ENCODE measurements at regions not wholly inside any gene's neighbourhood (a gene's known extent, or its start where the extent isn't known, plus 50 kb on each side); places are given as distances from the start of the nearest gene placed in this dataset.
A peak's percentile ranks its signal among the peaks of the same experiment; 100 is the strongest.

GRCh38 chr6:157763129-157763903 lies 59.7 kb upstream of the SNX9 start:
- H3K4me1 ChIP-seq (ENCODE audit: control insufficient read depth, insufficient read depth, low read length, poor library complexity, severe bottlenecking): peaks cover 42% of the 10 kb centered on the region
- WGBS, 2 experiments (ENCODE audit: insufficient coverage in 2 of 2): 53 to 70% methylated on average over 5 to 11 of the region's 13 CpGs
- H3K27ac ChIP-seq (ENCODE audit: low read depth, low read length, severe bottlenecking): peak overlapping the region; percentile 82
- H3K36me3 ChIP-seq (ENCODE audit: control insufficient read depth, insufficient read depth, low read length): no peaks in the 10 kb centered on the region
- no peaks in the 10 kb centered on the region for H3K9me3 ChIP-seq (ENCODE audit: control insufficient read depth, low read length)
- H3K4me3 ChIP-seq (ENCODE audit: extremely low read depth, insufficient read depth, low read length, poor library complexity, severe bottlenecking): no peak overlapping the region

- Histone ChIP-seq H3K4me3 (ENCODE audit: extremely low read depth, insufficient read depth, low read length, poor library complexity, severe bottlenecking) (no peak overlapping the region), H3K4me1 (ENCODE audit: control insufficient read depth, insufficient read depth, low read length, poor library complexity, severe bottlenecking) (peaks cover 42% of the 10 kb centered on the region), H3K9me3 (ENCODE audit: control insufficient read depth, low read length) (no peaks in the 10 kb centered on the region), H3K27ac (ENCODE audit: low read depth, low read length, severe bottlenecking) (peak overlapping the region; percentile 82), H3K36me3 (ENCODE audit: control insufficient read depth, insufficient read depth, low read length) (no peaks in the 10 kb centered on the region)
- 83 to 91% methylated on average over 2 to 3 of the region's 3 CpGs for WGBS, 2 experiments (ENCODE audit: insufficient coverage in 2 of 2)
These were observed 59.2 kb upstream of the SNX9 start for GRCh38 chr6:157763904-157764177.

- Histone ChIP-seq H3K4me1 (ENCODE audit: control insufficient read depth, insufficient read depth, low read length, poor library complexity, severe bottlenecking) (peaks cover 42% of the 10 kb centered on the region), H3K4me3 (ENCODE audit: extremely low read depth, insufficient read depth, low read length, poor library complexity, severe bottlenecking) (no peak overlapping the region), H3K36me3 (ENCODE audit: control insufficient read depth, insufficient read depth, low read length) (no peaks in the 10 kb centered on the region), H3K9me3 (ENCODE audit: control insufficient read depth, low read length) (no peaks in the 10 kb centered on the region), H3K27ac (ENCODE audit: low read depth, low read length, severe bottlenecking) (peak overlapping the region; percentile 82)
- WGBS, 2 experiments (ENCODE audit: insufficient coverage in 2 of 2): 46 to 56% methylated on average over 7 to 8 of the region's 14 CpGs
These were observed 58.6 kb upstream of the SNX9 start for GRCh38 chr6:157764178-157765068.

GRCh38 chr6:157766901-157767774 lies 55.9 kb upstream of the SNX9 start:
- Histone ChIP-seq H3K9me3 (ENCODE audit: control insufficient read depth, low read length) (no peaks in the 10 kb centered on the region), H3K4me3 (ENCODE audit: extremely low read depth, insufficient read depth, low read length, poor library complexity, severe bottlenecking) (no peak overlapping the region), H3K4me1 (ENCODE audit: control insufficient read depth, insufficient read depth, low read length, poor library complexity, severe bottlenecking) (peaks cover 28% of the 10 kb centered on the region), H3K36me3 (ENCODE audit: control insufficient read depth, insufficient read depth, low read length) (no peaks in the 10 kb centered on the region), H3K27ac (ENCODE audit: low read depth, low read length, severe bottlenecking) (no peak overlapping the region)
- 89 to 98% methylated on average over 7 of the region's 11 CpGs for WGBS, 2 experiments (ENCODE audit: insufficient coverage in 2 of 2)

- Histone ChIP-seq H3K4me1 (ENCODE audit: control insufficient read depth, insufficient read depth, low read length, poor library complexity, severe bottlenecking) (peaks cover 22% of the 10 kb centered on the region), H3K27ac (ENCODE audit: low read depth, low read length, severe bottlenecking) (no peak overlapping the region), H3K36me3 (ENCODE audit: control insufficient read depth, insufficient read depth, low read length) (no peaks in the 10 kb centered on the region), H3K9me3 (ENCODE audit: control insufficient read depth, low read length) (no peaks in the 10 kb centered on the region), H3K4me3 (ENCODE audit: extremely low read depth, insufficient read depth, low read length, poor library complexity, severe bottlenecking) (no peak overlapping the region)
- WGBS, 2 experiments (ENCODE audit: insufficient coverage in 2 of 2): 75 to 88% methylated on average over 1 of the region's 3 CpGs
These were observed 55.3 kb upstream of the SNX9 start for GRCh38 chr6:157767775-157768156.

GRCh38 chr6:157768304-157768703 lies 54.7 kb upstream of the SNX9 start:
- WGBS, 2 experiments (ENCODE audit: insufficient coverage in 2 of 2): 29 to 75% methylated on average over 1 to 2 of the region's 6 CpGs

GRCh38 chr6:157768863-157769551 lies 54.0 kb upstream of the SNX9 start:
- no peaks in the 10 kb centered on the region for H3K9me3 ChIP-seq (ENCODE audit: control insufficient read depth, low read length)
- 94 to 95% methylated on average over 8 to 9 of the region's 13 CpGs for WGBS, 2 experiments (ENCODE audit: insufficient coverage in 2 of 2)
- H3K4me3 ChIP-seq (ENCODE audit: extremely low read depth, insufficient read depth, low read length, poor library complexity, severe bottlenecking): no peak overlapping the region
- H3K27ac ChIP-seq (ENCODE audit: low read depth, low read length, severe bottlenecking): no peak overlapping the region
- no peaks in the 10 kb centered on the region for H3K36me3 ChIP-seq (ENCODE audit: control insufficient read depth, insufficient read depth, low read length)
- peaks cover 9% of the 10 kb centered on the region for H3K4me1 ChIP-seq (ENCODE audit: control insufficient read depth, insufficient read depth, low read length, poor library complexity, severe bottlenecking)

More at GRCh38 chr6:157768304-157768703, 54.7 kb upstream of the SNX9 start:
- no peak overlapping the region for H3K27ac ChIP-seq (ENCODE audit: low read depth, low read length, severe bottlenecking)
- H3K9me3 ChIP-seq (ENCODE audit: control insufficient read depth, low read length): no peaks in the 10 kb centered on the region
- H3K36me3 ChIP-seq (ENCODE audit: control insufficient read depth, insufficient read depth, low read length): no peaks in the 10 kb centered on the region
- H3K4me1 ChIP-seq (ENCODE audit: control insufficient read depth, insufficient read depth, low read length, poor library complexity, severe bottlenecking): peaks cover 16% of the 10 kb centered on the region
- H3K4me3 ChIP-seq (ENCODE audit: extremely low read depth, insufficient read depth, low read length, poor library complexity, severe bottlenecking): no peak overlapping the region

- no peak overlapping the region for H3K27ac ChIP-seq (ENCODE audit: low read depth, low read length, severe bottlenecking)
- 95 to 100% methylated on average over 6 to 10 of the region's 10 CpGs for WGBS, 2 experiments (ENCODE audit: insufficient coverage in 2 of 2)
- no peaks in the 10 kb centered on the region for H3K9me3 ChIP-seq (ENCODE audit: control insufficient read depth, low read length)
- H3K4me3 ChIP-seq (ENCODE audit: extremely low read depth, insufficient read depth, low read length, poor library complexity, severe bottlenecking): no peak overlapping the region
- H3K36me3 ChIP-seq (ENCODE audit: control insufficient read depth, insufficient read depth, low read length): no peaks in the 10 kb centered on the region
- peaks cover 3% of the 10 kb centered on the region for H3K4me1 ChIP-seq (ENCODE audit: control insufficient read depth, insufficient read depth, low read length, poor library complexity, severe bottlenecking)
These were observed 53.1 kb upstream of the SNX9 start for GRCh38 chr6:157769776-157770426.

- no peak overlapping the region for H3K27ac ChIP-seq (ENCODE audit: low read depth, low read length, severe bottlenecking)
- H3K36me3 ChIP-seq (ENCODE audit: control insufficient read depth, insufficient read depth, low read length): no peaks in the 10 kb centered on the region
- no peak overlapping the region for H3K4me3 ChIP-seq (ENCODE audit: extremely low read depth, insufficient read depth, low read length, poor library complexity, severe bottlenecking)
- no CpG with 5 or more reads among the region's 1 CpG for WGBS, 2 experiments (ENCODE audit: insufficient coverage in 2 of 2)
- no peaks in the 10 kb centered on the region for H3K4me1 ChIP-seq (ENCODE audit: control insufficient read depth, insufficient read depth, low read length, poor library complexity, severe bottlenecking)
- no peaks in the 10 kb centered on the region for H3K9me3 ChIP-seq (ENCODE audit: control insufficient read depth, low read length)
These were observed 52.1 kb upstream of the SNX9 start for GRCh38 chr6:157770946-157771345.

GRCh38 chr6:157772820-157773219 lies 50.2 kb upstream of the SNX9 start:
- H3K27ac ChIP-seq (ENCODE audit: low read depth, low read length, severe bottlenecking): no peak overlapping the region
- no peak overlapping the region for H3K4me3 ChIP-seq (ENCODE audit: extremely low read depth, insufficient read depth, low read length, poor library complexity, severe bottlenecking)
- H3K36me3 ChIP-seq (ENCODE audit: control insufficient read depth, insufficient read depth, low read length): no peaks in the 10 kb centered on the region
- 79 to 94% methylated on average over 8 to 9 of the region's 10 CpGs for WGBS, 2 experiments (ENCODE audit: insufficient coverage in 2 of 2)
- H3K4me1 ChIP-seq (ENCODE audit: control insufficient read depth, insufficient read depth, low read length, poor library complexity, severe bottlenecking): no peaks in the 10 kb centered on the region
- no peaks in the 10 kb centered on the region for H3K9me3 ChIP-seq (ENCODE audit: control insufficient read depth, low read length)

Data from mesodermal cell (in vitro differentiated cells).